ENCODE measurements at regions not wholly inside any gene's neighbourhood (a gene's known extent, or its start where the extent isn't known, plus 50 kb on each side); places are given as distances from the start of the nearest gene placed in this dataset.

- TF ChIP-seq CTCF (tag by site-specific recombination; IDR thresholded peaks at IDR 0.05), result no peak
- no peak for TF ChIP-seq ZNF791 (tag by site-specific recombination; IDR thresholded peaks at IDR 0.05)
- no peak for TF ChIP-seq ZNF449 (tag by site-specific recombination; IDR thresholded peaks at IDR 0.05)
- TF ChIP-seq TCF7L2 (IDR thresholded peaks at IDR 0.05; ENCODE audit: borderline replicate concordance, low read depth, low read length), result no peak
- TF ChIP-seq REST (tag by site-specific recombination; IDR thresholded peaks at IDR 0.05), result no peak
- TF ChIP-seq ZSCAN16 (tag by site-specific recombination; IDR thresholded peaks at IDR 0.05), result no peak
- no peak for TF ChIP-seq ZNF26 (tag by site-specific recombination; IDR thresholded peaks at IDR 0.05)
- TF ChIP-seq ZNF530 (tag by site-specific recombination; IDR thresholded peaks at IDR 0.05; ENCODE audit: low read depth), result no peak
- TF ChIP-seq ZBTB1 (tag by site-specific recombination; IDR thresholded peaks at IDR 0.05), result no peak
- no peak for TF ChIP-seq ZNF24 (tag by site-specific recombination; IDR thresholded peaks at IDR 0.05)
- no peak for TF ChIP-seq ZBTB26 (tag by site-specific recombination; optimal IDR thresholded peaks at IDR 0.05)
- TF ChIP-seq ELK4 (IDR thresholded peaks at IDR 0.05; ENCODE audit: borderline replicate concordance, low read depth, low read length), result no peak
These were observed 50.0 kb upstream of the TSC22D1 start for GRCh38 chr13:44626176-44626575.
